HG02610 (cell line): ENCODE measurements at regions not wholly inside any gene's neighbourhood (a gene's known extent, or its start where the extent isn't known, plus 50 kb on each side); places are given as distances from the start of the nearest gene placed in this dataset.

ENCODE experiments used
- ATAC-seq: cut with Tn5 transposase; IDR thresholded peaks from one replicate; pipeline ENCODE4 v1.9.1; 2021; ENCODE audit warnings: mild to moderate bottlenecking, moderate library complexity; ENCODE audit not compliant: unreplicated experiment

- ATAC-seq: no peak
Observed at GRCh38 chr3:170734043-170734734, 135.8 kb downstream of the RPL22L1 start.

- ATAC-seq: no peak
Observed at GRCh38 chr3:170732660-170733245, 137.2 kb downstream of the RPL22L1 start.

GRCh38 chr3:170731281-170731680, 138.7 kb downstream of the RPL22L1 start:
- ATAC-seq: no peak

GRCh38 chr3:170730071-170730812, 139.8 kb downstream of the RPL22L1 start:
- ATAC-seq: no peak

GRCh38 chr3:170728181-170728580, 141.8 kb downstream of the RPL22L1 start:
- ATAC-seq: no peak

GRCh38 chr3:170727754-170728153, 141.9 kb upstream of the SLC7A14 start:
- ATAC-seq: no peak

GRCh38 chr3:170726976-170727661, 141.2 kb upstream of the SLC7A14 start:
- no peak for ATAC-seq

- ATAC-seq: no peak
Observed at GRCh38 chr3:170725285-170725731, 139.4 kb upstream of the SLC7A14 start.

GRCh38 chr3:170724599-170725280, 138.9 kb upstream of the SLC7A14 start:
- no peak for ATAC-seq

GRCh38 chr3:170723241-170723640, 137.4 kb upstream of the SLC7A14 start:
- no peak for ATAC-seq

GRCh38 chr3:170721563-170721962, 135.7 kb upstream of the SLC7A14 start:
- ATAC-seq: no peak

- no peak for ATAC-seq
Observed at GRCh38 chr3:170719300-170719699, 133.4 kb upstream of the SLC7A14 start.

- ATAC-seq: no peak
Observed at GRCh38 chr3:170718848-170719247, 133.0 kb upstream of the SLC7A14 start.

GRCh38 chr3:170717410-170718402, 131.8 kb upstream of the SLC7A14 start:
- ATAC-seq: no peak

- no peak for ATAC-seq
Observed at GRCh38 chr3:170716172-170716805, 130.4 kb upstream of the SLC7A14 start.

GRCh38 chr3:170714562-170715535, 129.0 kb upstream of the SLC7A14 start:
- no peak for ATAC-seq

GRCh38 chr3:170714122-170714521, 128.2 kb upstream of the SLC7A14 start:
- no peak for ATAC-seq

- ATAC-seq: no peak
Observed at GRCh38 chr3:170713653-170714052, 127.8 kb upstream of the SLC7A14 start.
